ENCODE measurements at regions not wholly inside any gene's neighbourhood (a gene's known extent, or its start where the extent isn't known, plus 50 kb on each side); places are given as distances from the start of the nearest gene placed in this dataset.

DNA sequence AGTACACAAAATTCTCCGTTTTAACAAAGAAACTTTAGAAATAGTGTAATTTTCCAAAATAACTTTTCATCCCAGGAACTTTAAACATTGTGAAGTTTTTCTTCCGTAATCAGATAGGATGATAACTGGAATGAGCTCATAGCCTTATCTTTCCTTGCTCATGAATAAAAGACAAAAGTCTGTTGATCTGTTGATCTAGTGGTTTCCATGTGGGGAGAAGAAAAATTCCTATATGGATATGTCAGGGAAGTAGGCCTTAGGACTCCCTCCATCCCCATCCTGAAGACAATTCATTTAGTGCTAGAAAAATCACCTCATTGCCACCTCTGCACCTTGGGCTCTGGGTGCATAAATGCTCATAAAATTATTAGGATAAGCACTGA lies 266.6 kb downstream of the SMARCA2 start:
- TF ChIP-seq, protein P1, sequence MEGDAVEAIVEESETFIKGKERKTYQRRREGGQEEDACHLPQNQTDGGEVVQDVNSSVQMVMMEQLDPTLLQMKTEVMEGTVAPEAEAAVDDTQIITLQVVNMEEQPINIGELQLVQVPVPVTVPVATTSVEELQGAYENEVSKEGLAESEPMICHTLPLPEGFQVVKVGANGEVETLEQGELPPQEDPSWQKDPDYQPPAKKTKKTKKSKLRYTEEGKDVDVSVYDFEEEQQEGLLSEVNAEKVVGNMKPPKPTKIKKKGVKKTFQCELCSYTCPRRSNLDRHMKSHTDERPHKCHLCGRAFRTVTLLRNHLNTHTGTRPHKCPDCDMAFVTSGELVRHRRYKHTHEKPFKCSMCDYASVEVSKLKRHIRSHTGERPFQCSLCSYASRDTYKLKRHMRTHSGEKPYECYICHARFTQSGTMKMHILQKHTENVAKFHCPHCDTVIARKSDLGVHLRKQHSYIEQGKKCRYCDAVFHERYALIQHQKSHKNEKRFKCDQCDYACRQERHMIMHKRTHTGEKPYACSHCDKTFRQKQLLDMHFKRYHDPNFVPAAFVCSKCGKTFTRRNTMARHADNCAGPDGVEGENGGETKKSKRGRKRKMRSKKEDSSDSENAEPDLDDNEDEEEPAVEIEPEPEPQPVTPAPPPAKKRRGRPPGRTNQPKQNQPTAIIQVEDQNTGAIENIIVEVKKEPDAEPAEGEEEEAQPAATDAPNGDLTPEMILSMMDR (IDR thresholded peaks at IDR 0.05; ENCODE audit: unreplicated experiment) = no peak
- Mint-ChIP-seq H3K27me3 (ENCODE audit: low read depth) (peaks cover 2% of the 10 kb centered on the region), H3K4me1 (peaks cover 14% of the 10 kb centered on the region), H3K9me3 (no peaks in the 10 kb centered on the region), H3K36me3 (no peaks in the 10 kb centered on the region), H3K4me3 (no peak overlapping the region), H3K27ac (no peak overlapping the region)
- no peak for DNase-seq (ENCODE audit: low spot score in 2 of 2, unreplicated experiment in 2 of 2)

DNA sequence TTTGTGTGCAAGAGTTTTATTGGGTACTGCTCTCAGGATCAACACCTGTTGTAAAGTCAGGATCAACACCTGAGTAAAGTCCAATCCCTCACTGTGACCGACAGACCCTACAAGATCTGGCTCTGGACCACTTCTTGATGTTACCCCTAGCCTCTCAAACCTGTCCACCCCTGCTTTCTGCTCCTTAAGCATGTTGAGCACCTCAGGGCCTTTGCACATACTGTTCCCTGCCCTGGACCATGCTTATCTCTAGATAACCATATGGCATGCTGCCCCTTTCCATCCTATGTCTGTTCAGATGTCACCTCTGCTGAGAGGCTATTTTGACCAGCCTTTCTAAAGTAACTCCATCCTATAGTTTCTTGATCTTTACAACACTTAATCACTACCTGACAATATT lies 269.6 kb downstream of the SMARCA2 start:
- H3K27ac Mint-ChIP-seq = no peak overlapping the region
- H3K36me3 Mint-ChIP-seq = no peaks in the 10 kb centered on the region
- H3K27me3 Mint-ChIP-seq (ENCODE audit: low read depth) = no peaks in the 10 kb centered on the region
- no peak for DNase-seq (ENCODE audit: low spot score in 2 of 2, unreplicated experiment in 2 of 2)
- no peak overlapping the region for H3K4me3 Mint-ChIP-seq
- TF ChIP-seq, protein P1 (IDR thresholded peaks at IDR 0.05; ENCODE audit: unreplicated experiment) = no peak
- H3K4me1 Mint-ChIP-seq = peaks cover 17% of the 10 kb centered on the region
- no peaks in the 10 kb centered on the region for H3K9me3 Mint-ChIP-seq

DNA sequence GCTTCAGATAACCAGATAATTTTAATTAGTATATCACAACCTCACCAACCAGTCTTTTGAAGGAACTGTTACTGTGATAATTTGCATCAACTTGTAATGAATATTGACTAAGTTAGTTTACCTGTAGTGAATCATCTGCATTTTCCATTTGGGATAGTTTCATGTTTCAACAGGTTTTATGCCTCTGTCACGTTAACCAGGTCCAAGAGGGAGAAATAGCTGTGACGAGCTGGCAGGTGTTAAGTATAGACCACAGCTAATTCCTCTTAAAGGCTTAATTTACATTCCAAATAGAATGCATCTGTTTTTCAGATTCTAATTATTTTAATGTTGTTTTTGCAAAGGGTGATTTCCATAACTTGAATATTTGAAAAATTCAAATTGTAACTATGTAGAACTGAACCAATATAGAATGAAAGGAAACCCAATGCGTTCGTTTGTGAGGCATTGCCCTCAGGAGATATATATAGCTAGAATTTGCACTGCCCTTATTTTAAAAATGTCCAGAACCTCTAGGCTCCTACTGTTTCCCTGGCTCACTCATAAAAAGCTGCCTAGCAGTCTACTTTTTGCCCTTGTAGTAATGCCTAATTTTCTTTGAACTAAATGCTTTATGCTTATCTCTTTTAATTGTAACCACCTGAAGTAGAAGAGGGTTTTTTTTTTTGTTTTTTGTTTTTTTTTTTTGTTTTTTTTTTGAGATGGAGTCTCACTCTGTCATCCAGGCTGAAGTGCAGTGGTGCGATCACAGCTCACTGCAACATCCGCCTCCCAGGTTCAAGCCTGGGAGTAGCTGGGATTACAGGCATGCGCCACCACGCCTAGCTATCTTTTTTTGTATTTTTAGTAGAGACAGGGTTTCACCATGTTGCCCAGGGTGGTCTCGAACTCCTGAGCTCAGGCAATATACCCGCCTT lies 270.5 kb downstream of the SMARCA2 start:
- Mint-ChIP-seq H3K4me1 (peaks cover 22% of the 10 kb centered on the region), H3K4me3 (no peak overlapping the region), H3K27me3 (ENCODE audit: low read depth) (no peaks in the 10 kb centered on the region), H3K27ac (peak overlapping the region; percentile 43), H3K9me3 (no peaks in the 10 kb centered on the region), H3K36me3 (no peaks in the 10 kb centered on the region)
- TF ChIP-seq, protein P1 (IDR thresholded peaks at IDR 0.05; ENCODE audit: unreplicated experiment) = no peak
- DNase-seq (ENCODE audit: low spot score in 2 of 2, unreplicated experiment in 2 of 2) = no peak

DNA sequence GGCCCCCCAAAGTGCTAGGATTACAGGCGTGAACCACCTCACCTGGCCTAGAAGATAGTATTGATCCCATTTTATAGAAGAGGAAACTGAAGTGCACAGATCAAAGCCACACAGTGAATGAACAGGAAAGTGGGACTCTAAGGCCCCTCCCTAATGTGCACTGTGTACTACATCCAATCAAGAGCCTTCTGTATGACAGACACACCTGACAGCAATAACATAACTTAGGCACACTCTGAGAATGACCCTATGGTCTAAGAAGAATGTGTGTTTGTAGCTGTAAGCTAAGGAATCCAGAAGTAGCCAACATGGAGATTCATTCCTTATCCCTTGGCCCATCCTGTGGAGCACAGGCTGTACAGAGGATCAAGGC lies 271.2 kb downstream of the SMARCA2 start:
- no peaks in the 10 kb centered on the region for H3K27me3 Mint-ChIP-seq (ENCODE audit: low read depth)
- no peak overlapping the region for H3K27ac Mint-ChIP-seq
- no peak for DNase-seq (ENCODE audit: low spot score in 2 of 2, unreplicated experiment in 2 of 2)
- no peaks in the 10 kb centered on the region for H3K9me3 Mint-ChIP-seq
- no peak overlapping the region for H3K4me3 Mint-ChIP-seq
- peaks cover 23% of the 10 kb centered on the region for H3K4me1 Mint-ChIP-seq
- H3K36me3 Mint-ChIP-seq = no peaks in the 10 kb centered on the region
- TF ChIP-seq, protein P1 (IDR thresholded peaks at IDR 0.05; ENCODE audit: unreplicated experiment) = no peak

DNA sequence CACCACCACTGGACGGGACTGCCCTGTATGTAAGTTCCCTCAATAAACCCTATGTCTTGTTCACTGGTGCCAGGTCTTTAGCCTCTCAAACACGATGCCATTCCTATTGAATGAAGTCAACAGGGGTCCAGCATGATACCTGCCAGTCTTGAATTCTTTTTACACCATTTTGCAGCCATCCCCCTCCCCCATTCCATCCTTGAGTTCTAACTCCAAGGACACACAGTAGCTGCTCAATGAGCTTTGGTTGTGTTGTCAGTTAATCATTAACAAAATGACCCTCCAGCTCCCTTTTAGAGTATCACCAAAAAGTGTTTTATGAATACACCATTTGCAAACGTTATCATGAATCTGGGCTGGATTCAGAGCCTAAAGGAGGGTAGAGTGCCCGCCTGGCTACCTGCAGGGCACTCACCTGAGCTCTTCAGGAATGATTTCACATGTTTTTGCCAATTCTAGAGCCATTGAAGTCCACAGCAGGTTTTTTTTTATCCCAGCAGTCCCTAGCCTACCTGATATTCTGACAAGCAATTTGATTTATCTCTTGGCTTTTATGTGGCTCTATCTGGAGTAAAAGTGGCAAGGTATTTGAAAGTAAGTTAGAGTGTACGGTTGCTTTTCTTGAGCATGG lies 271.8 kb downstream of the SMARCA2 start:
- Mint-ChIP-seq H3K36me3 (no peaks in the 10 kb centered on the region), H3K27me3 (ENCODE audit: low read depth) (no peaks in the 10 kb centered on the region), H3K4me1 (peaks cover 30% of the 10 kb centered on the region), H3K4me3 (no peak overlapping the region), H3K27ac (no peak overlapping the region), H3K9me3 (no peaks in the 10 kb centered on the region)
- TF ChIP-seq, protein P1 (IDR thresholded peaks at IDR 0.05; ENCODE audit: unreplicated experiment) = no peak
- no peak for DNase-seq (ENCODE audit: low spot score in 2 of 2, unreplicated experiment in 2 of 2)
